GM23338 (cell line): ENCODE measurements at regions not wholly inside any gene's neighbourhood (a gene's known extent, or its start where the extent isn't known, plus 50 kb on each side); places are given as distances from the start of the nearest gene placed in this dataset.

Experiments used
- ATAC-seq: fragments of 200-7000 bp; cut with Tn5 transposase; 3 replicates; pipeline ENCODE4 v1.9.1; 2020
- DNase-seq: peaks from one replicate; pipeline ENCODE4 v3.0.0-alpha.2; 2015; ENCODE audit warnings: low spot score
- H2AFZ ChIP-seq: fragments of 200-600 bp; sonication (generic); 2 replicates; pipeline ENCODE4 v1.8.0; 2016; ENCODE audit warnings: antibody characterized with exemption, mild to moderate bottlenecking, moderate library complexity
- H3F3A ChIP-seq: fragments of 200-600 bp; sonication (generic); replicated peaks from 2 replicates; pipeline ENCODE4 v1.8.0; 2017; ENCODE audit warnings: antibody characterized with exemption, mixed run types, low read depth
- H3K27ac ChIP-seq: fragments of 200-600 bp; sonication (generic); 2 replicates; pipeline ENCODE4 v1.6.1; 2016; ENCODE audit warnings: low read depth
- H3K27me3 ChIP-seq: fragments of 200-600 bp; sonication (generic); 2 replicates; pipeline ENCODE4 v1.8.0; 2016; ENCODE audit warnings: mild to moderate bottlenecking, mixed run types, moderate library complexity; ENCODE audit not compliant: insufficient read depth
- H3K36me3 ChIP-seq: fragments of 200-600 bp; sonication (generic); 2 replicates; pipeline ENCODE4 v1.8.0; 2016; ENCODE audit warnings: mild to moderate bottlenecking; ENCODE audit not compliant: insufficient read depth
- H3K4me1 ChIP-seq: fragments of 200-600 bp; sonication (generic); 2 replicates; pipeline ENCODE4 v1.8.0; 2016; ENCODE audit warnings: mild to moderate bottlenecking, moderate library complexity; ENCODE audit not compliant: insufficient read depth
- H3K4me2 ChIP-seq: fragments of 200-600 bp; sonication (generic); 2 replicates; pipeline ENCODE4 v1.7.1; 2017; ENCODE audit warnings: mixed run types
- H3K4me3 ChIP-seq: fragments of 200-600 bp; sonication (generic); 2 replicates; pipeline ENCODE4 v1.6.1; 2016; ENCODE audit warnings: mixed run types
- H3K79me2 ChIP-seq: fragments of 200-600 bp; sonication (generic); replicated peaks from 2 replicates; pipeline ENCODE4 v1.8.0; 2017; ENCODE audit warnings: mild to moderate bottlenecking; ENCODE audit not compliant: insufficient read depth
- H3K9me2 ChIP-seq: fragments of 200-600 bp; sonication (generic); 2 replicates; pipeline ENCODE4 v1.8.0; 2017; ENCODE audit not compliant: insufficient read depth
- H4K20me1 ChIP-seq: fragments of 200-600 bp; sonication (generic); replicated peaks from 2 replicates; pipeline ENCODE4 v1.8.0; 2017; ENCODE audit warnings: mild to moderate bottlenecking; ENCODE audit not compliant: insufficient read depth
- H3K27ac Mint-ChIP-seq: 2 replicates; pipeline ENCODE4 v1.8.0; 2020; ENCODE audit warnings: inconsistent platforms, mild to moderate bottlenecking, moderate library complexity, mixed read lengths
- H3K27me3 Mint-ChIP-seq: 3 replicates; pipeline ENCODE4 v1.8.0; 2022; ENCODE audit warnings: low read depth, mild to moderate bottlenecking, moderate library complexity, mixed read lengths, inconsistent platforms; ENCODE audit not compliant: insufficient read depth, poor library complexity
- H3K36me3 Mint-ChIP-seq: 3 replicates; pipeline ENCODE4 v1.8.0; 2021; ENCODE audit warnings: low read depth, mild to moderate bottlenecking, inconsistent platforms, moderate library complexity, mixed read lengths
- H3K4me1 Mint-ChIP-seq: 3 replicates; pipeline ENCODE4 v1.8.0; 2020; ENCODE audit warnings: mild to moderate bottlenecking, inconsistent platforms, mixed read lengths
- H3K4me3 Mint-ChIP-seq: 3 replicates; pipeline ENCODE4 v1.8.0; 2021; ENCODE audit warnings: moderate library complexity, mild to moderate bottlenecking, inconsistent platforms, mixed read lengths
- H3K9me3 Mint-ChIP-seq: 3 replicates; pipeline ENCODE4 v1.8.0; 2020; ENCODE audit warnings: moderate library complexity, mild to moderate bottlenecking, inconsistent platforms, mixed read lengths
- CREB1 ChIP-seq: fragments of 250-450 bp; sonication (Bioruptor Pico); IDR thresholded peaks from 2 replicates; pipeline ENCODE4 v1.5.0; 2020; ENCODE audit warnings: low read depth, mild to moderate bottlenecking, moderate library complexity
- CTCF ChIP-seq, 2 experiments: fragments of 200-600 bp in 1 of 2; sonication (generic) in 1 of 2; conservative IDR thresholded peaks; 2 replicates each; pipeline versions ENCODE4 v1.5.1 to v1.6.1; 2016 to 2017; ENCODE audit warnings: antibody characterized with exemption in 2 of 2, low read depth in 2 of 2, mild to moderate bottlenecking in 2 of 2, moderate library complexity in 1 of 2
- EZH2 ChIP-seq: fragments of 200-600 bp; sonication (generic); IDR thresholded peaks from one replicate; pipeline ENCODE4 v1.8.0; 2017; ENCODE audit warnings: antibody characterized with exemption, mild to moderate bottlenecking, low read depth; ENCODE audit not compliant: unreplicated experiment
- NANOG ChIP-seq: IDR thresholded peaks from 2 replicates; pipeline ENCODE4 v1.6.1; 2016; ENCODE audit warnings: antibody characterized with exemption, borderline replicate concordance
- POLR2AphosphoS5 ChIP-seq: IDR thresholded peaks from 2 replicates; pipeline ENCODE4 v1.6.1; 2016; ENCODE audit warnings: antibody characterized with exemption, low read depth
- STAT1 ChIP-seq: IDR thresholded peaks from one replicate; pipeline ENCODE4 v1.6.1; 2016; ENCODE audit warnings: antibody characterized with exemption; ENCODE audit not compliant: unreplicated experiment
- ZNF114 ChIP-seq: fragments of 250-450 bp; sonication (Bioruptor Pico); IDR thresholded peaks from 2 replicates; pipeline ENCODE4 v1.5.0; 2020; ENCODE audit warnings: mild to moderate bottlenecking, moderate library complexity
- TF ChIP-seq, protein P1 (sequence below): fragments of 250-450 bp; sonication (Bioruptor Pico); IDR thresholded peaks from 2 replicates; pipeline ENCODE4 v1.5.0; 2020; ENCODE audit warnings: mild to moderate bottlenecking, moderate library complexity

DNA sequence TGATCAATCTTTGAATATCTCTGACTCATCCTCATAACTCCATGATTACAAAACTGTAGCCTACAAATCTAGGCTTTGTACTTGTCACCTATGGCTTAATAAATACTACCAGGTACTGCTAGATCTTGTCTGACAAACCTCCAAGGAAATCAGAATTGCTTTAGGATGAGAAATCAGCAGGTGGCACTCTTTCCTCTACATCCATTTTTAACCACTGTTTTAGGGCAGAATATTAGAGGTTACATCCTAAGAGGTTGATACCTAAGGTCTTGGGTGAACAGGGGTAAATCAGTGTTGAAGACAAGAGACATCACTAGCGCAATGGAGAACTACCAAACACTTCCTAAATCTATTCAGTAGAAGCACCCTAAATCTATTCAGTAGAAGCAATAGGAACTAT is 63.1 kb upstream of the SOX5 start:
- peak; percentile 14 for DNase-seq
- Histone ChIP-seq H3K9me2 (peaks cover 4% of the 10 kb centered on the region; the same call in 1 of the 2 replicates), H3F3A (no peaks in the 10 kb centered on the region), H3K4me3 (no peak overlapping the region), H4K20me1 (no peaks in the 10 kb centered on the region; the same call in 1 of the 2 replicates), H3K4me1 (peaks cover 8% of the 10 kb centered on the region; the same call in 1 of the 2 replicates), H3K4me2 (no peak overlapping the region), H3K79me2 (no peaks in the 10 kb centered on the region), H2AFZ (no peak overlapping the region), H3K36me3 (no peaks in the 10 kb centered on the region), H3K27me3 (peaks cover 44% of the 10 kb centered on the region), H3K27ac (no peak overlapping the region)
- ATAC-seq, result no peak
- H3K36me3 Mint-ChIP-seq, result no peaks in the 10 kb centered on the region
- peaks cover 6% of the 10 kb centered on the region; the same call in 2 of the 3 replicates for H3K4me1 Mint-ChIP-seq
- TF ChIP-seq CTCF (conservative IDR thresholded peaks at IDR 0.05; ENCODE audit: low read depth in 2 of 2) (peak; percentile 27 to 56; a peak in 3 of 4 replicates), POLR2AphosphoS5 (no peak)
- H3K27ac Mint-ChIP-seq, result no peak overlapping the region
- no peak overlapping the region for H3K4me3 Mint-ChIP-seq
- H3K9me3 Mint-ChIP-seq, result no peaks in the 10 kb centered on the region
- peaks cover 31% of the 10 kb centered on the region for H3K27me3 Mint-ChIP-seq

GRCh38 chr12:24011927-24012507 is 62.5 kb upstream of the SOX5 start:
- Histone ChIP-seq H3F3A (no peaks in the 10 kb centered on the region), H3K27ac (no peak overlapping the region), H3K79me2 (no peaks in the 10 kb centered on the region), H2AFZ (no peak overlapping the region), H3K9me2 (peaks cover 4% of the 10 kb centered on the region; the same call in 1 of the 2 replicates), H3K4me2 (no peak overlapping the region), H3K4me1 (peaks cover 8% of the 10 kb centered on the region; the same call in 1 of the 2 replicates), H3K4me3 (no peak overlapping the region), H3K36me3 (no peaks in the 10 kb centered on the region), H4K20me1 (no peaks in the 10 kb centered on the region; the same call in 1 of the 2 replicates), H3K27me3 (peaks cover 42% of the 10 kb centered on the region)
- DNase-seq (no peak), ATAC-seq (no peak)
- H3K4me3 Mint-ChIP-seq, result no peak overlapping the region
- H3K36me3 Mint-ChIP-seq, result no peaks in the 10 kb centered on the region
- no peaks in the 10 kb centered on the region for H3K9me3 Mint-ChIP-seq
- peaks cover 6% of the 10 kb centered on the region; the same call in 2 of the 3 replicates for H3K4me1 Mint-ChIP-seq
- TF ChIP-seq STAT1 (no peak), EZH2 (no peak), CTCF (conservative IDR thresholded peaks at IDR 0.05; ENCODE audit: low read depth in 2 of 2) (no peak), ZNF114 (CRISPR knock-in tag) (no peak), NANOG (no peak), CREB1 (CRISPR knock-in tag) (no peak)
- TF ChIP-seq, protein P1, sequence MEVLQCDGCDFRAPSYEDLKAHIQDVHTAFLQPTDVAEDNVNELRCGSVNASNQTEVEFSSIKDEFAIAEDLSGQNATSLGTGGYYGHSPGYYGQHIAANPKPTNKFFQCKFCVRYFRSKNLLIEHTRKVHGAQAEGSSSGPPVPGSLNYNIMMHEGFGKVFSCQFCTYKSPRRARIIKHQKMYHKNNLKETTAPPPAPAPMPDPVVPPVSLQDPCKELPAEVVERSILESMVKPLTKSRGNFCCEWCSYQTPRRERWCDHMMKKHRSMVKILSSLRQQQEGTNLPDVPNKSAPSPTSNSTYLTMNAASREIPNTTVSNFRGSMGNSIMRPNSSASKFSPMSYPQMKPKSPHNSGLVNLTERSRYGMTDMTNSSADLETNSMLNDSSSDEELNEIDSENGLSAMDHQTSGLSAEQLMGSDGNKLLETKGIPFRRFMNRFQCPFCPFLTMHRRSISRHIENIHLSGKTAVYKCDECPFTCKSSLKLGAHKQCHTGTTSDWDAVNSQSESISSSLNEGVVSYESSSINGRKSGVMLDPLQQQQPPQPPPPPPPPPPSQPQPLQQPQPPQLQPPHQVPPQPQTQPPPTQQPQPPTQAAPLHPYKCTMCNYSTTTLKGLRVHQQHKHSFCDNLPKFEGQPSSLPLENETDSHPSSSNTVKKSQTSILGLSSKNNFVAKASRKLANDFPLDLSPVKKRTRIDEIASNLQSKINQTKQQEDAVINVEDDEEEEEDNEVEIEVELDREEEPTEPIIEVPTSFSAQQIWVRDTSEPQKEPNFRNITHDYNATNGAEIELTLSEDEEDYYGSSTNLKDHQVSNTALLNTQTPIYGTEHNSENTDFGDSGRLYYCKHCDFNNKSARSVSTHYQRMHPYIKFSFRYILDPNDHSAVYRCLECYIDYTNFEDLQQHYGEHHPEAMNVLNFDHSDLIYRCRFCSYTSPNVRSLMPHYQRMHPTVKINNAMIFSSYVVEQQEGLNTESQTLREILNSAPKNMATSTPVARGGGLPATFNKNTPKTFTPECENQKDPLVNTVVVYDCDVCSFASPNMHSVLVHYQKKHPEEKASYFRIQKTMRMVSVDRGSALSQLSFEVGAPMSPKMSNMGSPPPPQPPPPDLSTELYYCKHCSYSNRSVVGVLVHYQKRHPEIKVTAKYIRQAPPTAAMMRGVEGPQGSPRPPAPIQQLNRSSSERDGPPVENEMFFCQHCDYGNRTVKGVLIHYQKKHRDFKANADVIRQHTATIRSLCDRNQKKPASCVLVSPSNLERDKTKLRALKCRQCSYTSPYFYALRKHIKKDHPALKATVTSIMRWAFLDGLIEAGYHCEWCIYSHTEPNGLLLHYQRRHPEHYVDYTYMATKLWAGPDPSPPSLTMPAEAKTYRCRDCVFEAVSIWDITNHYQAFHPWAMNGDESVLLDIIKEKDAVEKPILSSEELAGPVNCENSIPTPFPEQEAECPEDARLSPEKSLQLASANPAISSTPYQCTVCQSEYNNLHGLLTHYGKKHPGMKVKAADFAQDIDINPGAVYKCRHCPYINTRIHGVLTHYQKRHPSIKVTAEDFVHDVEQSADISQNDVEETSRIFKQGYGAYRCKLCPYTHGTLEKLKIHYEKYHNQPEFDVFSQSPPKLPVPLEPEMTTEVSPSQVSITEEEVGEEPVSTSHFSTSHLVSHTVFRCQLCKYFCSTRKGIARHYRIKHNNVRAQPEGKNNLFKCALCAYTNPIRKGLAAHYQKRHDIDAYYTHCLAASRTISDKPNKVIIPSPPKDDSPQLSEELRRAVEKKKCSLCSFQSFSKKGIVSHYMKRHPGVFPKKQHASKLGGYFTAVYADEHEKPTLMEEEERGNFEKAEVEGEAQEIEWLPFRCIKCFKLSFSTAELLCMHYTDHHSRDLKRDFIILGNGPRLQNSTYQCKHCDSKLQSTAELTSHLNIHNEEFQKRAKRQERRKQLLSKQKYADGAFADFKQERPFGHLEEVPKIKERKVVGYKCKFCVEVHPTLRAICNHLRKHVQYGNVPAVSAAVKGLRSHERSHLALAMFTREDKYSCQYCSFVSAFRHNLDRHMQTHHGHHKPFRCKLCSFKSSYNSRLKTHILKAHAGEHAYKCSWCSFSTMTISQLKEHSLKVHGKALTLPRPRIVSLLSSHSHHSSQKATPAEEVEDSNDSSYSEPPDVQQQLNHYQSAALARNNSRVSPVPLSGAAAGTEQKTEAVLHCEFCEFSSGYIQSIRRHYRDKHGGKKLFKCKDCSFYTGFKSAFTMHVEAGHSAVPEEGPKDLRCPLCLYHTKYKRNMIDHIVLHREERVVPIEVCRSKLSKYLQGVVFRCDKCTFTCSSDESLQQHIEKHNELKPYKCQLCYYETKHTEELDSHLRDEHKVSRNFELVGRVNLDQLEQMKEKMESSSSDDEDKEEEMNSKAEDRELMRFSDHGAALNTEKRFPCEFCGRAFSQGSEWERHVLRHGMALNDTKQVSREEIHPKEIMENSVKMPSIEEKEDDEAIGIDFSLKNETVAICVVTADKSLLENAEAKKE (CRISPR knock-in tag), result no peak
- H3K27ac Mint-ChIP-seq, result no peak overlapping the region
- peaks cover 31% of the 10 kb centered on the region for H3K27me3 Mint-ChIP-seq
